ENCODE measurements at regions not wholly inside any gene's neighbourhood (a gene's known extent, or its start where the extent isn't known, plus 50 kb on each side); places are given as distances from the start of the nearest gene placed in this dataset.

- Histone ChIP-seq H3K36me3 (ENCODE audit: insufficient read depth in 1 of 2, low read depth in 1 of 2) (no peaks in the 10 kb centered on the region), H3K27me3 (ENCODE audit: insufficient read depth in 3 of 3, low read length in 2 of 3) (peaks cover 0 to 1% (median 0%) of the 10 kb centered on the region in 3 donors)
- intact Hi-C loops (cut with DNase I) = no loop called here
These were observed 176.6 kb downstream of the BCL11B start for GRCh38 chr14:99095369-99095768.

GRCh38 chr14:99098199-99098598 is 173.8 kb downstream of the BCL11B start:
- Histone ChIP-seq H3K27ac (no peak overlapping the region), H3K27me3 (ENCODE audit: insufficient read depth in 3 of 3, low read length in 2 of 3) (peaks cover 0 to 1% (median 0%) of the 10 kb centered on the region in 3 donors), H3K9me3 (no peaks in the 10 kb centered on the region), H3K4me1 (no peaks in the 10 kb centered on the region), H3K4me3 (no peak overlapping the region), H3K36me3 (ENCODE audit: insufficient read depth in 1 of 2, low read depth in 1 of 2) (no peaks in the 10 kb centered on the region)
- intact Hi-C loops (cut with DNase I) = no loop called here
- WGBS, 3 donors = 85 to 89% (median 87%) methylated on average over 6 of the region's 6 CpGs
- DNase-seq (no peak), ATAC-seq (no peak)
- TF ChIP-seq CTCF (IDR thresholded peaks at IDR 0.05) = no peak

More at GRCh38 chr14:99095369-99095768, 176.6 kb downstream of the BCL11B start:
- Histone ChIP-seq H3K9me3 (no peaks in the 10 kb centered on the region), H3K4me3 (no peak overlapping the region), H3K27ac (no peak overlapping the region), H3K4me1 (no peaks in the 10 kb centered on the region)
- WGBS, 3 donors = 90 to 95% (median 94%) methylated on average over 2 of the region's 2 CpGs
- DNase-seq (no peak), ATAC-seq (no peak)
- no peak for TF ChIP-seq CTCF (IDR thresholded peaks at IDR 0.05)

- ATAC-seq = no peak
- Histone ChIP-seq H3K9me3 (no peaks in the 10 kb centered on the region), H3K27me3 (ENCODE audit: insufficient read depth in 3 of 3, low read length in 2 of 3) (peaks cover 0 to under 1% (median 0%) of the 10 kb centered on the region in 3 donors), H3K27ac (no peak overlapping the region), H3K36me3 (ENCODE audit: insufficient read depth in 1 of 2, low read depth in 1 of 2) (no peaks in the 10 kb centered on the region), H3K4me3 (no peak overlapping the region), H3K4me1 (no peaks in the 10 kb centered on the region)
- intact Hi-C loops (cut with DNase I) = no loop called here
- TF ChIP-seq CTCF (IDR thresholded peaks at IDR 0.05) = no peak
- no peak for DNase-seq
- 76 to 79% (median 76%) methylated on average over 16 of the region's 16 CpGs for WGBS, 3 donors
These were observed 172.8 kb downstream of the BCL11B start for GRCh38 chr14:99099051-99099787.

- H3K36me3 ChIP-seq (ENCODE audit: insufficient read depth in 1 of 2, low read depth in 1 of 2) = no peaks in the 10 kb centered on the region
- H3K4me1 ChIP-seq = no peaks in the 10 kb centered on the region
- no peak for DNase-seq
- intact Hi-C loops (cut with DNase I) = no loop called here
- no peak for ATAC-seq
- WGBS, 3 donors = 73 to 83% (median 75%) methylated on average over 10 of the region's 10 CpGs
- no peak overlapping the region for H3K27ac ChIP-seq
- H3K27me3 ChIP-seq (ENCODE audit: insufficient read depth in 3 of 3, low read length in 2 of 3) = no peaks in the 10 kb centered on the region
- no peak for TF ChIP-seq CTCF (IDR thresholded peaks at IDR 0.05)
- no peak overlapping the region for H3K4me3 ChIP-seq
- H3K9me3 ChIP-seq = no peaks in the 10 kb centered on the region
These were observed 171.3 kb downstream of the BCL11B start for GRCh38 chr14:99100497-99101270.

Data from psoas muscle (tissue), 7 donors.